ENCODE measurements at regions not wholly inside any gene's neighbourhood (a gene's known extent, or its start where the extent isn't known, plus 50 kb on each side); places are given as distances from the start of the nearest gene placed in this dataset.
"Not testable (repeated sequence)": the region's sequence is repeated elsewhere in the genome, so short reads cannot be mapped to it uniquely, and the experiment has no call there.

DNA sequence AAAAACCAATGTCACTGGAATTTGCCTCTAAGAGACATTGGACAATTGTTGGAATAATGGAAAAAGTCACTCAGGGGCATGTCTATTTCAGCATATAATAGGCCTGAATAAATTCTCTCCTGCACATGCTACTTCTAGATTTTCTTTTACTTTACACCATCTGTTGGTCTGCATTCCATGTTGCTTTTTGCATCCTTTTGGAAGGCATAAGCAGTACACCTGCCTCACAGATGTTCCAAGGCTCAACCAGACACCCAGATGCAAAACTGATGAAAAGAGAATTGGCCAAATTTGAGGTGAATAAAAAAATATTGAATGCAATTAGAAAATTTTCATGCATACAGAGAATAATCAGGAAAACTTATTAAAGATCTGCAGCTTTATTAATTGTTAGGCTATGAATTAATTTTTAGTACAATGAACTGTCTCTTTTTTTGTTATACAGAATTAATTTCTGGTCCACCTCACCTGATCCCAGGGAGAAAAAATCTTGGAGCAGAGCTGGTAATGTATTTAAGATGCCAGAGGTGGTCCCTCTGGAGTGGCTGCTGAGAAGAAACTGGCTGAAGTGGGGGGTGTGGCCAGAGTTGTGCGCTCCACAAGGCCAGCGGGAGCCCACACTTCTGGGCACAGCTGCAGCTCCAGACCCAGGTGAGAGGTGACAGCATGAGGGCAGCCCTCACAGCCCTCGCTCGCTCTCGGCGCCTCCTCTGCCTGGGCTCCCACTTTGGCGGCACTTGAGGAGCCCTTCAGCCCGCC is 778.6 kb downstream of the CDH11 start:
- H3K4me3 ChIP-seq (ENCODE audit: low read depth, low read length) = no peak overlapping the region
- no peaks in the 10 kb centered on the region for H3K36me3 ChIP-seq (ENCODE audit: control insufficient read depth, insufficient read depth, low read length)
- TF ChIP-seq, protein P1, sequence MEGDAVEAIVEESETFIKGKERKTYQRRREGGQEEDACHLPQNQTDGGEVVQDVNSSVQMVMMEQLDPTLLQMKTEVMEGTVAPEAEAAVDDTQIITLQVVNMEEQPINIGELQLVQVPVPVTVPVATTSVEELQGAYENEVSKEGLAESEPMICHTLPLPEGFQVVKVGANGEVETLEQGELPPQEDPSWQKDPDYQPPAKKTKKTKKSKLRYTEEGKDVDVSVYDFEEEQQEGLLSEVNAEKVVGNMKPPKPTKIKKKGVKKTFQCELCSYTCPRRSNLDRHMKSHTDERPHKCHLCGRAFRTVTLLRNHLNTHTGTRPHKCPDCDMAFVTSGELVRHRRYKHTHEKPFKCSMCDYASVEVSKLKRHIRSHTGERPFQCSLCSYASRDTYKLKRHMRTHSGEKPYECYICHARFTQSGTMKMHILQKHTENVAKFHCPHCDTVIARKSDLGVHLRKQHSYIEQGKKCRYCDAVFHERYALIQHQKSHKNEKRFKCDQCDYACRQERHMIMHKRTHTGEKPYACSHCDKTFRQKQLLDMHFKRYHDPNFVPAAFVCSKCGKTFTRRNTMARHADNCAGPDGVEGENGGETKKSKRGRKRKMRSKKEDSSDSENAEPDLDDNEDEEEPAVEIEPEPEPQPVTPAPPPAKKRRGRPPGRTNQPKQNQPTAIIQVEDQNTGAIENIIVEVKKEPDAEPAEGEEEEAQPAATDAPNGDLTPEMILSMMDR (IDR thresholded peaks at IDR 0.05; ENCODE audit: insufficient read depth, low read length, severe bottlenecking) = no peak
- H3K27me3 ChIP-seq (ENCODE audit: control insufficient read depth, insufficient read depth, low read length) = no peaks in the 10 kb centered on the region
- DNase-seq (ENCODE audit: low read depth) (no peak), FAIRE-seq (no peak)

DNA sequence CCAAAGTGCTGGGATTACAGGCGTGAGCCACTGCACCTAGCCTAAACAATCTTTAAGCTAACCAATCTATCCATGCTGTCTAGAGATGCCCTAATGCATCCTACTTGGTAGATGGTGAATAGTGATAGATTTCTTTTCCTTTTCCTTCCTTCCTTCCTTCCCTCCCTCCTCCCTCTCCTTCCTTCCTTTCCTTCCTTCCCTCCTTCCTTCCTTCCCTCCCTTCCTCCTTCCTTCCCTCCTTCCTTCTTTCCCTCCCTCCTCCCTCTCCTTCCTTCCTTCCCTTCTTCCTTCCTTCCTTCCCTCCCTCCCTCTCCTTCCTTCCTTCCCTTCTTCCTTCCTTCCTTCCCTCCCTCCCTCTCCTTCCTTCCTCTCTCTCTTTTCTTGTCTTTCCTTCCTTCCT is 780.5 kb downstream of the CDH11 start:
- H3K27me3 ChIP-seq (ENCODE audit: control insufficient read depth, insufficient read depth, low read length); DNase-seq (ENCODE audit: low read depth); H3K36me3 ChIP-seq (ENCODE audit: control insufficient read depth, insufficient read depth, low read length); FAIRE-seq; H3K4me3 ChIP-seq (ENCODE audit: low read depth, low read length): not testable (repeated sequence)

DNA sequence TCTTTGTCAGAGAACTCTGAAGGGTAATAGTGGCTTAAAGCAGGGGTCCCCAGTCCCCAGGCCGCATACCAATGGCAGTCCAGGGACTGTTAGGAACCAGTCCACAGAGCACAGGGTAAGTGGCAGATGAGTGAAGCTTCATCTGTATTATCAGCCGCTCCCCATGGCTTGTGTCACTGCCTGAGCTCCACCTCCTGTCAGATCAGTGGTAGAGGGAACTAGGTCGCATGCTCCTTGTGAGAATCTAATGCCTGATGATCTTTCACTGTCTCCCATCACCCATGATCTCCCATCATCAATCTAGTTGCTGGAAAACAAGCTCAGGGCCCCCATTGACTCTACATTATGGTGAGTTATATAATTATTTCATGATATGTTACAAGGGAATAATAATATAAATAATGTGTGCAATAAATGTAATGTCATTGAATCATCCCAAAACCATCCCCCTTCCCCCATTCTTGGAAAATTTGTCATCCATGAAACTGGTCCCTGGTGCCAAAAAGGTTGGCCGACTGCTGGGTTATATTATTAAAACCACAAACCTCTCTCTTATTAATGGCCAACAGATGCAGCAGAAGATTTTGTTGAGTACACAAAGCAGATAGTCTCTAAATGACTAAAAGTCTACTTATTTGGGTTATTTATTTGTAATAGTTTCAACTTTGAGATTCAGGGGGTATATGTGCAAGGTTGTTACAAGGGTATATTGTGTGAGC is 782.7 kb downstream of the CDH11 start:
- Histone ChIP-seq H3K36me3 (ENCODE audit: control insufficient read depth, insufficient read depth, low read length) (no peaks in the 10 kb centered on the region), H3K4me3 (ENCODE audit: low read depth, low read length) (no peak overlapping the region), H3K27me3 (ENCODE audit: control insufficient read depth, insufficient read depth, low read length) (no peaks in the 10 kb centered on the region)
- DNase-seq (ENCODE audit: low read depth) = no peak
- TF ChIP-seq, protein P1 (IDR thresholded peaks at IDR 0.05; ENCODE audit: insufficient read depth, low read length, severe bottlenecking) = no peak
- no peak for FAIRE-seq

DNA sequence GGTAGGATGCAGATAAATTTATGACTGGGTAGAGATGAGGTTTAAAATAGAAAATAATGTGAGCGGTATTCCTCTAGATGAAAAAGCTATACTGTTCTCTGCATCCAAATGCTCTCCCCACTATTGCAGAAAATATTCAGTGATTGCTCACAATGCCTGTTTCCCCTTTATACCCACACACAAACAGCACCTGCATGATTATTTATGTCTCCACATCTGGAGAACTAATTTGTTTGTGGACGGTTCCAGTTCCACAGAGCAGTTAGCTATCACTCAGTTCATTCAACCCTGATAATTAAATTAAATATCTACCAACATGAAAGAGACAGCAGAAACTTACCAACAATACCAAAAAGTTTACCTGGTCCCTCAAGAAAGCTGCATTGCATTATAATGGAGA is 800.0 kb downstream of the CDH11 start:
- Histone ChIP-seq H3K4me3 (ENCODE audit: low read depth, low read length) (no peak overlapping the region), H3K27me3 (ENCODE audit: control insufficient read depth, insufficient read depth, low read length) (no peaks in the 10 kb centered on the region), H3K36me3 (ENCODE audit: control insufficient read depth, insufficient read depth, low read length) (no peaks in the 10 kb centered on the region)
- DNase-seq (ENCODE audit: low read depth) = no peak
- TF ChIP-seq, protein P1 (IDR thresholded peaks at IDR 0.05; ENCODE audit: insufficient read depth, low read length, severe bottlenecking) = no peak
- FAIRE-seq = no peak

DNA sequence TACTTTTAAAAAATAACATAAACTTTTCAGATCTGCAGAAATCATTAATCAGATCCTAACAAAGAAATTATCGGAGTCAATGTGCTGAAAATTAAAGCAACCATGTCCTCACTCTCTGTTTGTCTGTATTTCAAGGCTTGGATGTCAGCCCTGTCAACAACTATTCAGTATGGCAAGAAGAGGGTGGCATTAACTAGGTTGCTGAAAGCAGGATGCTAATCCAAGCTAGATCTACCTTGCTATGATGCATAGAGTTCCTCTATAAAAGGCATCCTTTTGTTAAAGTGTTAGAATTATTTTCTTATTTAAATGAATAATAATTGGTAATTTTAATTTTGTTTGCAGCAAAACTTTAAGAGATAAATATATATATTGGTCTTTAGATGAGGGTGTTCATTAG is 800.8 kb downstream of the CDH11 start:
- Histone ChIP-seq H3K4me3 (ENCODE audit: low read depth, low read length) (no peak overlapping the region), H3K27me3 (ENCODE audit: control insufficient read depth, insufficient read depth, low read length) (no peaks in the 10 kb centered on the region), H3K36me3 (ENCODE audit: control insufficient read depth, insufficient read depth, low read length) (no peaks in the 10 kb centered on the region)
- FAIRE-seq (no peak), DNase-seq (ENCODE audit: low read depth) (no peak)
- TF ChIP-seq, protein P1 (IDR thresholded peaks at IDR 0.05; ENCODE audit: insufficient read depth, low read length, severe bottlenecking) = no peak

DNA sequence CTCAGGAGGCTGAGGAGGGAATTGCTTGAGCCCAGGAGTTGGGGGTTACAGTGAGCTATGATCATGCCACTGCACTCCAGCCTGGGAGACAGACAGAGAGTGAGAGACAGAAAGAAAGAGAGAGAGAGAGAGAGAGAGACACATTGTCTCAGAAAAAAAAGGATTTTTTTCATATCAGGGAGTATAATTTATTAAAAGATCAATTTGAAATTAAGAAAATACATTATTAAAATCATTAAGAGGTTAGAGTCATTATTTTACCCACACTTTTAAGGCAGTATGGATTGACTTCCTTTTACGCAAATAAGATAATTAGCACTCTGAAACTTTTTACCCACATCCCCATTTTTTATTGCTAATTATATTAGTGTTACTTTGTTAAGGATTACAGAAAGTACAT is 804.3 kb downstream of the CDH11 start:
- H3K4me3 ChIP-seq (ENCODE audit: low read depth, low read length) = no peak overlapping the region
- no peaks in the 10 kb centered on the region for H3K36me3 ChIP-seq (ENCODE audit: control insufficient read depth, insufficient read depth, low read length)
- no peak for FAIRE-seq
- DNase-seq (ENCODE audit: low read depth) = no peak
- TF ChIP-seq, protein P1 (IDR thresholded peaks at IDR 0.05; ENCODE audit: insufficient read depth, low read length, severe bottlenecking) = no peak
- H3K27me3 ChIP-seq (ENCODE audit: control insufficient read depth, insufficient read depth, low read length) = no peaks in the 10 kb centered on the region

Measured in bronchial epithelial cell (primary cell).